BJ (cell line): ENCODE measurements at regions not wholly inside any gene's neighbourhood (a gene's known extent, or its start where the extent isn't known, plus 50 kb on each side); places are given as distances from the start of the nearest gene placed in this dataset.
"Not testable (repeated sequence)": the region's sequence is repeated elsewhere in the genome, so short reads cannot be mapped to it uniquely, and the experiment has no call there.

Source experiments
- CTCF ChIA-PET: fragments of 350-600 bp; formaldehyde crosslinking; extraction: SDS; loops from one replicate; lab custom pipeline; 2021; ENCODE audit warnings: antibody characterized with exemption, inconsistent platforms; lab: Yijun Ruan, JAX
- POLR2A ChIA-PET: fragments of 300-600 bp; sonication (Branson Sonifier 250); formaldehyde crosslinking; extraction: SDS; loops from one replicate; lab custom pipeline; 2021; ENCODE audit warnings: antibody characterized with exemption; lab: Charles Lee
- DNase-seq: peaks from one replicate; pipeline ENCODE4 v3.0.0-alpha.2; 2011; ENCODE audit warnings: low read depth
- H3K27me3 ChIP-seq: 2 replicates; pipeline ENCODE4 v1.6.0; 2011; ENCODE audit warnings: low read length; ENCODE audit not compliant: control insufficient read depth, insufficient read depth
- H3K36me3 ChIP-seq: 2 replicates; pipeline ENCODE4 v1.5.1; 2011; ENCODE audit warnings: low read length; ENCODE audit not compliant: control insufficient read depth, insufficient read depth
- H3K4me3 ChIP-seq: 2 replicates; pipeline ENCODE4 v1.5.1; 2011; ENCODE audit warnings: low read depth, mild to moderate bottlenecking, control low read depth, low read length
- CTCF ChIP-seq: IDR thresholded peaks from 2 replicates; pipeline ENCODE4 v1.5.1; 2011; ENCODE audit warnings: low read depth, mild to moderate bottlenecking, control low read depth, inconsistent platforms, low read length, moderate library complexity; ENCODE audit not compliant: insufficient read depth

DNA sequence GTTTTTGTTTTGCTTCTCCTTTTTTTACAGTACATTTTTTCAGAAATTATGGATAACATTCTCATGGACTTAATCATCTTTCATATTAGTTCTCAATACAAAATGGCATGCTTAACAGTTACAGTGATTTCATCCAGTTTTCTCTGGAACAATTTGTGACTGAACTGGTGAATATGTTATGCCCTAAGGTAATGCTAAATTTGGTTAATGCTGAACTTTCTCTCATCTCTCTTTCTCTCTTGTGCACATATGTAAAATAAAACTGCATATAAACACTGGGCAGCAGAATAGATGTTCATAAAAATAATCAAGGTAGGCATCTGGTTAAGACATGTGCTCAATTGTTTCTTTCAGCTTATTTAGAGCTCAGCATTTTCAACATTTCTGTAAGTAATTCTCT, 196.3 kb upstream of the TMEFF2 start:
- Histone ChIP-seq H3K27me3 (no peaks in the 10 kb centered on the region), H3K36me3 (no peaks in the 10 kb centered on the region), H3K4me3 (no peak overlapping the region)
- no peak for TF ChIP-seq CTCF
- DNase-seq: no peak
- CTCF ChIA-PET: no interaction called here
- POLR2A ChIA-PET: no interaction called here

DNA sequence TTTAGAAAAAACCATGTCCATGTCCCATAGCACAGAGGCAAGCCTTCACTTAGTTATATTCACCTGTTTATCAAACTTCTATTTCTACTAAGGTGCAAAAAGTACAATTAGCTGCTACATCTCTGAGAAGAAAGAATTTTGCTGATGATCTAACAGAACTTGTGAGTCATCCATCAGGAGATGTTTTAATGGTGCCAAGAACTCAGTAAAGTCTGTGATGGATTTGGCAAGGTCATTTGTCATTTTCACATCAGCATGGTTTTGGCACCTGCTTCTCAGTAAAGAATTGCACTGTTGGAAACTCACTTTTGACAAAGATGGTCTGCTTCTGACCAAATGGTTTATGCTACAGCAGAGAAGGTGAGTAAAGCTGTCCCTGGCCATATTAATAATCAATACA, 195.7 kb upstream of the TMEFF2 start:
- DNase-seq: no peak
- H3K4me3 ChIP-seq: no peak overlapping the region
- CTCF ChIA-PET: no interaction called here
- H3K27me3 ChIP-seq: no peaks in the 10 kb centered on the region
- H3K36me3 ChIP-seq: no peaks in the 10 kb centered on the region
- POLR2A ChIA-PET: no interaction called here
- TF ChIP-seq CTCF: no peak

- POLR2A ChIA-PET, CTCF ChIA-PET, DNase-seq, H3K4me3 ChIP-seq, H3K36me3 ChIP-seq, H3K27me3 ChIP-seq: not testable (repeated sequence)
Measured at GRCh38 chr2:192384191-192384590, 189.5 kb upstream of the TMEFF2 start.

- TF ChIP-seq CTCF: no peak
- DNase-seq: no peak
- POLR2A ChIA-PET: no interaction called here
- CTCF ChIA-PET: no interaction called here
- H3K4me3 ChIP-seq: no peak overlapping the region
- H3K27me3 ChIP-seq: no peaks in the 10 kb centered on the region
- H3K36me3 ChIP-seq: no peaks in the 10 kb centered on the region
Measured at GRCh38 chr2:192381082-192381481, 186.3 kb upstream of the TMEFF2 start.

DNA sequence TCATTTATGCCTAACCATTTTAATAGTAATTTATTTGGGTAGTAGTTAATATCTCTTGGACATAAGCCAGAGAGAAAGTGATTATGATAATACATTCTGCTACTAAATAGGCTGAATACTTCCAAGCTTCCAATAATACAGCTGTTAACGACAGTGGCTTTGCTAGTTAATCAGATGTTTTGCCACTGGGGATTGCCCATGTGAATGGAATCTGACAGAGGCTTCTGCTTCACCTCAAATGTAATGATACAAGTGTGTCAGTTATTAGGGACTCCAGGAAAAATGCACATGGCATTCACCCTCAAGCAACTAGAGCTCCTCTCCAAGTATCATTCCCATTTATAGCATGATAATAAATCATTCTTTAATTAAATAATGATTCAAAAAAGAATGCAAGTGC, 185.0 kb upstream of the TMEFF2 start:
- CTCF ChIA-PET: no interaction called here
- POLR2A ChIA-PET: no interaction called here

More for the DNA sequence above, 185.0 kb upstream of the TMEFF2 start:
- no peak overlapping the region for H3K4me3 ChIP-seq
- no peaks in the 10 kb centered on the region for H3K27me3 ChIP-seq
- no peak for DNase-seq
- no peaks in the 10 kb centered on the region for H3K36me3 ChIP-seq
- TF ChIP-seq CTCF: no peak
